Right lobe of liver (tissue), 4 donors: ENCODE measurements at regions not wholly inside any gene's neighbourhood (a gene's known extent, or its start where the extent isn't known, plus 50 kb on each side); places are given as distances from the start of the nearest gene placed in this dataset.

Source experiments
- POLR2A ChIP-seq: fragments of 450-650 bp; IDR thresholded peaks from one replicate; pipeline ENCODE4 v1.6.1; 2017; ENCODE audit warnings: antibody characterized with exemption, mild to moderate bottlenecking
- TF ChIP-seq, protein P1 (sequence below), 4 donors: fragments of 200-600 bp in 3 of 4; fragments of 450-650 bp in 1 of 4; IDR thresholded peaks; one replicate each; pipeline versions ENCODE4 v1.5.1 to v1.8.0; 2016 to 2022; ENCODE audit warnings: antibody characterized with exemption in 4 of 4, mild to moderate bottlenecking in 2 of 4
- donor health status: DM: no; HTN: no; CAD: no.
- donor health status: DM: no; HTN: no; CAD: no.
- donor health status: DM: no; HTN: yes; CAD: no.

DNA sequence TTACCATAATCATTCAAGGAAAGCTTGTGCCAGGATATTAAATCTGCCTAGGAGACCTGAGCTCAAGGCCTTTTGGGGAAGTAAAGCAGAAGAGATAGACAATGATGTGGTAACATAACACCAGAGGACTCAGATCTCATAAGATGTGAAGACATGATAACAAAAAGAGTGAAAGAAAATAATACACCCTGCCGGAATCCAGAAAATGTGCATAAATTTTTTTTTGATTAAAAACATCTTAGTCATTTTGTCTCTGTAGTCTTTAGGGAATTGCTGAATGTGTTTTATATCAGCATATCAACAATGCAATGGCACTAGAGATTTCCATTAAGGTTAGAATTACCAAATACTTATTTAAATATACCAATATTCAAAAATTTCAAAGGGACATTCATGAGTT is 326.8 kb upstream of the ROBO1 start:
- TF ChIP-seq, protein P1, sequence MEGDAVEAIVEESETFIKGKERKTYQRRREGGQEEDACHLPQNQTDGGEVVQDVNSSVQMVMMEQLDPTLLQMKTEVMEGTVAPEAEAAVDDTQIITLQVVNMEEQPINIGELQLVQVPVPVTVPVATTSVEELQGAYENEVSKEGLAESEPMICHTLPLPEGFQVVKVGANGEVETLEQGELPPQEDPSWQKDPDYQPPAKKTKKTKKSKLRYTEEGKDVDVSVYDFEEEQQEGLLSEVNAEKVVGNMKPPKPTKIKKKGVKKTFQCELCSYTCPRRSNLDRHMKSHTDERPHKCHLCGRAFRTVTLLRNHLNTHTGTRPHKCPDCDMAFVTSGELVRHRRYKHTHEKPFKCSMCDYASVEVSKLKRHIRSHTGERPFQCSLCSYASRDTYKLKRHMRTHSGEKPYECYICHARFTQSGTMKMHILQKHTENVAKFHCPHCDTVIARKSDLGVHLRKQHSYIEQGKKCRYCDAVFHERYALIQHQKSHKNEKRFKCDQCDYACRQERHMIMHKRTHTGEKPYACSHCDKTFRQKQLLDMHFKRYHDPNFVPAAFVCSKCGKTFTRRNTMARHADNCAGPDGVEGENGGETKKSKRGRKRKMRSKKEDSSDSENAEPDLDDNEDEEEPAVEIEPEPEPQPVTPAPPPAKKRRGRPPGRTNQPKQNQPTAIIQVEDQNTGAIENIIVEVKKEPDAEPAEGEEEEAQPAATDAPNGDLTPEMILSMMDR (IDR thresholded peaks at IDR 0.05) = no peak
- TF ChIP-seq POLR2A = no peak
